ENCODE measurements at regions not wholly inside any gene's neighbourhood (a gene's known extent, or its start where the extent isn't known, plus 50 kb on each side); places are given as distances from the start of the nearest gene placed in this dataset.

GRCh38 chr9:126156898-126157297 lies 169.7 kb upstream of the MVB12B start:
- Histone ChIP-seq H3K4me2 (ENCODE audit: low read length) (peak overlapping the region; percentile 48), H3K27ac (ENCODE audit: low read length) (peak overlapping the region; percentile 97), H3K27me3 (ENCODE audit: insufficient read depth, low read depth, low read length) (no peaks in the 10 kb centered on the region), H3K4me3 (ENCODE audit: low read length) (peak overlapping the region; percentile 44), H3K9ac (ENCODE audit: low read length) (peak overlapping the region; percentile 70), H4K20me1 (ENCODE audit: insufficient read depth) (no peaks in the 10 kb centered on the region), H3K9me3 (ENCODE audit: low read length) (no peaks in the 10 kb centered on the region), H3F3A (ENCODE audit: insufficient read depth, low read length, poor library complexity, severe bottlenecking) (peaks cover 15% of the 10 kb centered on the region), H3K79me2 (replicated peaks; ENCODE audit: insufficient read depth, low read length) (no peaks in the 10 kb centered on the region), H2AFZ (ENCODE audit: low read depth, low read length) (no peak overlapping the region), H3K9me2 (ENCODE audit: insufficient read depth, low read length) (no peaks in the 10 kb centered on the region), H3K36me3 (ENCODE audit: insufficient read depth, low read length) (no peaks in the 10 kb centered on the region)
- no peak for TF ChIP-seq RAD21 (conservative IDR thresholded peaks at IDR 0.05)
- TF ChIP-seq POLR2AphosphoS5 (IDR thresholded peaks at IDR 0.05), result peak; percentile 6
- no peak for TF ChIP-seq EP300 (conservative IDR thresholded peaks at IDR 0.05; ENCODE audit: poor library complexity, severe bottlenecking)

GRCh38 chr9:126157423-126157822 lies 169.2 kb upstream of the MVB12B start:
- Histone ChIP-seq H3K9me3 (ENCODE audit: low read length) (no peaks in the 10 kb centered on the region), H3K27ac (ENCODE audit: low read length) (peak overlapping the region; percentile 97), H3F3A (ENCODE audit: insufficient read depth, low read length, poor library complexity, severe bottlenecking) (peaks cover 15% of the 10 kb centered on the region), H3K36me3 (ENCODE audit: insufficient read depth, low read length) (no peaks in the 10 kb centered on the region), H4K20me1 (ENCODE audit: insufficient read depth) (no peaks in the 10 kb centered on the region), H3K9ac (ENCODE audit: low read length) (peak overlapping the region; percentile 70), H3K4me2 (ENCODE audit: low read length) (peak overlapping the region; percentile 48), H3K4me3 (ENCODE audit: low read length) (peak overlapping the region; percentile 44), H3K79me2 (replicated peaks; ENCODE audit: insufficient read depth, low read length) (no peaks in the 10 kb centered on the region), H3K27me3 (ENCODE audit: insufficient read depth, low read depth, low read length) (no peaks in the 10 kb centered on the region), H2AFZ (ENCODE audit: low read depth, low read length) (no peak overlapping the region), H3K9me2 (ENCODE audit: insufficient read depth, low read length) (no peaks in the 10 kb centered on the region)
- TF ChIP-seq EP300 (conservative IDR thresholded peaks at IDR 0.05; ENCODE audit: poor library complexity, severe bottlenecking), result peak; percentile 96
- peak; percentile 75 for TF ChIP-seq POLR2AphosphoS5 (IDR thresholded peaks at IDR 0.05)
- peak; percentile 58 for TF ChIP-seq RAD21 (conservative IDR thresholded peaks at IDR 0.05)
- TF ChIP-seq TAF1 (IDR thresholded peaks at IDR 0.05; ENCODE audit: low read depth), result no peak
- TF ChIP-seq MXI1 (conservative IDR thresholded peaks at IDR 0.05; ENCODE audit: poor library complexity, severe bottlenecking), result peak; percentile 30
- TF ChIP-seq CTCF (IDR thresholded peaks at IDR 0.05; ENCODE audit: poor library complexity, severe bottlenecking), result no peak
- no peak for TF ChIP-seq EZH2 (IDR thresholded peaks at IDR 0.05; ENCODE audit: borderline replicate concordance, insufficient read depth, low read length, poor library complexity, severe bottlenecking)
- no peak for TF ChIP-seq REST (IDR thresholded peaks at IDR 0.05; ENCODE audit: borderline replicate concordance)
- TF ChIP-seq SMC3 (conservative IDR thresholded peaks at IDR 0.05; ENCODE audit: poor library complexity), result peak; percentile 48
